Right ventricle myocardium inferior (tissue), 1 donor: ENCODE measurements at regions not wholly inside any gene's neighbourhood (a gene's known extent, or its start where the extent isn't known, plus 50 kb on each side); places are given as distances from the start of the nearest gene placed in this dataset.
"Not testable (repeated sequence)": the region's sequence is repeated elsewhere in the genome, so short reads cannot be mapped to it uniquely, and the experiment has no call there.

Source experiments
- ATAC-seq: fragments of 200-7000 bp; cut with Tn5 transposase; one replicate; pipeline ENCODE4 v1.9.1; 2020; ENCODE audit warnings: mild to moderate bottlenecking, moderate library complexity
- DNase-seq: peaks from one replicate; pipeline ENCODE4 v3.0.0; 2021; ENCODE audit errors: missing footprints
- intact Hi-C: fragments of 100-400 bp; cut with DNase I; formaldehyde crosslinking; loops from one replicate; pipeline ENCODE4 v1.11.0; 2022
- donor health status: DM: no; HTN: yes; CAD: no; lungs with severe emphysema.

DNA sequence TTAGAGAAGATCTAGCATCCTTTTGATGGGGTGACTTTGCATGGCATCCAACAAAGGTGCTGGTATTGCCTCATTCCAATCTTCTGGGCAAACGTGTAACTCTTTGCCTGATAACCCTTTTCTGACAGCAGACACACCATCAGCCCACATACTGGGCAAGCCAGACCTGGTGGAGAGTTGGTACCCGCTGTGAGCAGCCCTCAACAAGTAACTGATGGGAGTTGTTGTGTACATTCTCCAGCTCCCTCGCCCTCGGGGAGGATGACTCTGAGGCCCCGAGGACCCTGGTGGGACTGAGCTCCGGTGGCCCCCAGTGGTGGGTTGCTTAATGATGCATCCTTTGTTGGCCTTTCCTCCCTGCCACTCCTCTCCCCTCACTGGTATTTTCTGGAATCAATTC is 102.4 kb upstream of the SLC6A11 start:
- intact Hi-C loops, result no loop called here
- ATAC-seq, result no peak
- no peak for DNase-seq

DNA sequence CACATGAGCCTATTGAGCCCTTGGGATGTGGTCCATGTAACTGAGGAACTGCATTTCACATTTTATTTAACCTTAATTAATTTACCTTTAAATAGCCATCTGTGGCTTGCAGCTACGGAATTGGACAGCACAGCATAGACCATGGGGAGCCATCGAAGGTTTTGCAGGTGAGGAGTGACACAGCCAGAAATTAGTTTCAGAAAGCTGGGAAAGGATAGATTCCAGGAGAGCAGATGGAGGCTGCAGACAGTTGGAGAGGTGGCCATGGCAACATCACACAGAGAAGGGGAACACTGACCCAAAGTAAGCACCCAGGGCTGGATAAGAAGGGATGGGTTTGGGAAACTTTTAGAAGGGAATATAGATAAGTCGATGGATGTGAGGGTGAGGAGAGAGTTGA is 100.1 kb upstream of the SLC6A11 start:
- no peak for ATAC-seq
- intact Hi-C loops, result no loop called here
- no peak for DNase-seq

DNA sequence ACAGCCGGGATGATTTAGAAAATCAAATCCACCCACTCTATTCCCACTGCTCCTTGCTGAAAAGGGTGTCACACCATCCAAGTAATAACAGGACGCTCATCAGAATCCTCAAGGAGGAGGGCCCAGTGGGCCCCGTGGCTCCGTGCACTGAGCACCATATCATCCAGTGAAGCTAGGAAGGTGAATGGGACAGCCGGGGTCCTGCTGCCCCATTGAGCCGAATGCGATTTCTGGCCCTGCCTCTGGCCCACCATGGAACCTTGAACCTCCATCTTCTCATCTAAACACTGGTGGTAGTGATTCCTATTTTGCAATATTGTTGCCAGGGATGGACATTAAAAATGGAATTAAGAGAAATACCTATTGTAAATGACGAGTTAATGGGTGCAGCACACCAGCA is 99.1 kb upstream of the SLC6A11 start:
- intact Hi-C loops, result no loop called here
- DNase-seq (no peak), ATAC-seq (no peak)

DNA sequence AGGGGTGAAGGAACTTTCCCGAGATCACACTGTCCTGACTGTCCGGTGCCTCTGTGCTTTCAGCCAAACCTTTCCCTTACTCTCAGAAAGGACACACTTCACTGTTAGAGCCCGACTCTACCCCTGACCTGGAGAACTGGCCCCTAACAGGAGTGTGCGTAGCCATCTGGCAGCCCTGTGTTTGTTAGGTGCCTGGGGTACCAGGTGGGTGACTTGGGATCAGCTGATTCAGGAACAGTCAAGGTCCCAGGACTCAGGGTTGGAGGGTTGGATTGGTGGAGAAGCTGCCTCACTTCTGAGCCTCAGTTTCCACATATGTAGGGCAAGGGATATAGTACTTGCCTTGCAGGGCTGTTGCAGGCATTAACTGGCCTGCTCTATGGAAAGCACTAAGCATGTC is 98.3 kb upstream of the SLC6A11 start:
- ATAC-seq, result no peak
- DNase-seq, result no peak
- intact Hi-C loops, result no loop called here

DNA sequence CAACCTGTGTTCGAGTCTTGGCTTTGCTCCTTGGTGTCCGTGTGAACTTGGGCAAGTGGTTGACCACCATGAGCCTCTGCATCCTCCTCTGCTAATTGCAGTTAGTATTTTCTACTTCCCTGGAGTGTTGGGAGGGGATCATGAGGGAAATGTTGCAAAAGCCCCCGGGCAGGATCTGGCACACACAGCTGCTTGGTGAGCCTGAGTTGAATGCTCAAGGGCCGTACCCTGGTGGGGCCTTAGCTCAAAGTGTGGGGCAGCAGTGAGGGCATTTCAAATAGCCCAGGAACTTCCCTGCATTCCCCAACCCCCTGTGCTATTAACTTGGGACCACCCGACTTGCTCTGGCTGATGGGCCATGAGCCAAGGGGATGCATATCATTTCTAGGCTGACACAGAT is 94.9 kb upstream of the SLC6A11 start:
- ATAC-seq (no peak), DNase-seq (no peak)
- intact Hi-C loops, result no loop called here

DNA sequence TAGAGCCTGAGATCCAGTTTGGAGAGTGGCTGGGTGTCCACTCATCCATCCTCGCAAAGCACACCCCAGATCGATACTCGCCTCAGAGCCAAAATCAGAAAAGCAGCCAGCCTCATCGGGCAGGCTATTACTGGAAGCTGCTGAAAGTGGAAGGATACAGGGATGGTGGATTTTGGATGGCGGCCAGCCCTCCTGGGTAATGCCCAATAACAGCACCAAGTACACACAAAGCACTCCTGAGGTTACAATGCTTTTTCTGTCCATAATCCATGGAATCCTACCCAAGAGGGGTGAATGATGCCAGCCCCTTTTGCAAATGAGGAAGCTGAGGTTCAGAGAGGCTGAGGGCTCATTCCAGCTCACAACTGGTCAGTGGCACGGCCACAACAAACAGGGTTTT is 93.1 kb upstream of the SLC6A11 start:
- DNase-seq (no peak), ATAC-seq (no peak)
- intact Hi-C loops, result no loop called here

DNA sequence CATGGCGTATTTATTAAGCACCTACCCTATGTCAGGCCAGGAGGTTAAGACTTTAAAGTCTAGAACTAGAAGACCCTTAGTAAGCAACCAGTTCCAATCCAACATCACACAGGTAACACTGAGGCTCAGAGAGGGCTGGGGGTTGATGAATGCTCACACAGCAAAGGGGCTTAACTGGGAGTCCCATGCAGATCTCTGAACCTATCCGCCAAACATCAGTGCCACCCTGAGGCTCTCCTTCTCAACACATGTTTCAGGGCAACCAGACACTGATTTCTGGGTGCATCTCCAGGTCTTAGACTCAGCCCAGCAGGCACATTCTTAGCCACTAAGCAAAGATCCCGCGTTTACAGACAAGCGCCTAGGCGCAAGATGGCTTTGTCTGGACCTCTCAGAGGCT is 92.0 kb upstream of the SLC6A11 start:
- no peak for DNase-seq
- ATAC-seq, result no peak
- intact Hi-C loops, result no loop called here

DNA sequence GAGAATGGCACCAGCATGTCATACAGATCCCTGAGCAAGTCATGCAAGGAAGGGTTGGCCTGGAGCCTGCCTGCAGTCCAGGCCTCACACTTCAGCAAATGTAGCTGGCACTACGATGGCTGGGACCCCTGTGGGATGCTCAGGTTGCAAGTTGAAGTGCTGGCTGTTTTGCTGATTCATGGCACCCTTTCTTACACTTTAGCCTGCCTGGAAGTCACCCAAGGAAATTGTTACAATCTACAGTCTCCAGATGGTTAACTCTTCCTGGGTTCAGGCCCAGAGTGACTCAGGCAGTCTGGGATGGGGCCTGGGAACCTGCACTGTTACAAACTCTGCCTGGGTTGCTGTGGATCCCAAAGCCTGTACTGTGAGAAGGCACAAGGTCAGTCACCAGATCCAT is 91.0 kb upstream of the SLC6A11 start:
- ATAC-seq (no peak), DNase-seq (no peak)
- intact Hi-C loops, result no loop called here

DNA sequence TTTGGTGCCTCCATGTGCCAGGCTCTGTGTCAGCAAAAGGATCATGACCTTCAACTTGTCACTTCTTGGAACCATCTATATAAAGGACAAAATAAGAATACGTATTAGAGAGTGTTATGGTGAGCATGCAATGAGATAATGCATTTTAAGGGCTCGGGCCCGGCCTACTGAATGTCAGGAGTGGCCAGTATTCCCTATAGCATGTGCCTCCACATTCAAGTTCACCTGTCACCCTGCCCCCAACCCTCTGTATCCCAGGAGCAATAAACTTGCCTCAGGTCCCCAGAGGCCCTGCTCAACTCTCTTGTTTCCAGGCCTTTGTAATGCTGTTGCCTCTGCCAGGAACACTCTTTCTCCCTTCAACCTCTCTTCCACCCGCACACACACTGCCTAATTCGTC is 90.2 kb upstream of the SLC6A11 start:
- intact Hi-C loops, result no loop called here
- ATAC-seq (no peak), DNase-seq (no peak)

DNA sequence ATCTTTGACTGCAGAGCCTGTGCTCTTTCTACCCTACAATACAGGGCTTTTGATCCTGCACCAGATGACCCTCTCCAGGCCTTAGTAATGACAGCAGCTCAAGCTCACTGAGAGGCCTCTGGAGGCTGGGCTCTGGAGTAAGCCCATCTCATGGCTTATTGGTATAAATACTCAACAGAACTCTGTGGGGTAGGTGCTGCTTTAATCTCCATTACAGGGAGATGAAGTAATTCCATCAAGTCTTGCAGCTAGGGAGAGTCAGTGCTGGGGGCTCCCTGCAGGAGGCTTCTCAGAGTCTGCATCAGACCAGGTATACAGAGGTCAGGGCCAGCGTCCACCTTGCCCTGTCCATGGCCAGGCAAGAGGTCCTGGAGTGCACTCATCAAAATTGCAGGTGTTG is 89.2 kb upstream of the SLC6A11 start:
- DNase-seq, result no peak
- intact Hi-C loops, result no loop called here
- no peak for ATAC-seq

DNA sequence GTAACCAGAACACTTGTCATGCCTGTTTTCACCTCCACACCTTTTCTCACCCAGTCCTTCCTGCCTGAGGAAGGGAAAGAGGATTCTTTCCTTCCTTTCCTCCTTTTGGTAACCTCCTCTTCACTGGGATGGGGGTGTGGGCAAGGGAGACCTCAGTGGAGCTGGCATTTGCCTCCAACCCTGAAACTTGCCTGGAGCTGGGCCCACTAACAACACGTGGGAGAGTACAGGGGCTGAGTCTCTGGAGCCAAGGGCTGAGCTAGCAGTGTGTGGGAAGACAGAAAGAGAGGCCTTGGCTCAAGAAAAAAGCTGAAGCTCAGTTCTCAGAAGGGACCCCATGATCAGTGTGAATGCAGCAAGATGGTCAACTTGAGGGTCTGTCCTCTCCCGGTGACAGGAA is 86.6 kb upstream of the SLC6A11 start:
- ATAC-seq, result no peak
- intact Hi-C loops, result no loop called here
- no peak for DNase-seq

DNA sequence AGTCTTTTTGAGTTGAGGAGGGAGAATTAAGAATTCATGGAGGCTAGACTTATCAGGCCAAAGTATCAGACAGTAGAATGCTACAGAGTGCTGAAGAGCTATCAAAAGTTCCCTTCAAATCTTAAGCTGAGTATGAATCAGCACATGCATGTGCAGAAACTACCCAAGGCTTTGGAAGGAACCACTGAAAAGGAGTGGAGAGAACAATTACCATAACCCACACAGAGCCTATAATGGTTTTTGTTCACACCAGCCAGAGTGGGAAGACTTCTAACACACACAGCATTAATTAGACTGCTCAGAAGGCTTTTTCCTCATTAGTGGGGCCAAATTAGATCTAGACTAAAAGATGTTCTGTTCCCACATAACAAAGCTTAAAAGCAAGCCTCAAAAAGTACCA is 83.7 kb upstream of the SLC6A11 start:
- no peak for ATAC-seq
- DNase-seq, result no peak
- intact Hi-C loops, result no loop called here

DNA sequence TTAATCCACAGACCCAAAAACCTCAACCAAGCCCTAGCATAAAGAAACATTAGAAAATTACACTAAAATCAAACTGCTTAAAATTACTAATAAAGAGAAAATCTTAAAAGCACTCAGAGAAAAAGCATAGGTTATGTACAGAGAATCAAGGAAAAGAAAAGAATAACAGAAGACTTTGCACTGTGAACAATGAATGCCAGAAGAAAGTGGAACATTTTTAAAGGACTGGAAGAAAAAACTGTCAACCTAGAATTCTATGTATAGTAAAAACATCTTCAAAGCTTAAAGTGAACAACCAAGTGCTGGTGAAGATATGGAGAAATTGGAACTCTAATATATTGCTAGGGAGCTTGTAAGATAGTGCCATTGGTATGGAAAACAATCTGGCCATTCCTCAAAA is 82.7 kb upstream of the SLC6A11 start:
- no peak for ATAC-seq
- DNase-seq, result no peak
- intact Hi-C loops, result no loop called here

DNA sequence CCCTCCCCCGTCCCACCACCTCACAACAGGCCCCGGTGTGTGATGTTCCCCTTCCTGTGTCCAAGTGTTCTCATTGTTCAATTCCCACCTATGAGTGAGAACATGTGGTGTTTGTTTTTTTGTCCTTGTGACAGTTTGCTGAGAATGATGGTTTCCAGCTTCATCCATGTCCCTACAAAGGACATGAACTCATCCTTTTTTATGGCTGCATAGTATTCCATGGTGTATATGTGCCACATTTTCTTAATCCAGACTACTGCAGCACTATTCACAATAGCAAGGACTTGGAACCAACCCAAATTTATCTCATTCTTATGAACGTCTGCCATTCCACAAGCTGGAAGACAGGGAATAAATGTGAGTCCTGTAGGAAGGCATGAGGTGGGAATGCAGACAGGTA is 79.6 kb upstream of the SLC6A11 start:
- ATAC-seq, DNase-seq, intact Hi-C loops: not testable (repeated sequence)

DNA sequence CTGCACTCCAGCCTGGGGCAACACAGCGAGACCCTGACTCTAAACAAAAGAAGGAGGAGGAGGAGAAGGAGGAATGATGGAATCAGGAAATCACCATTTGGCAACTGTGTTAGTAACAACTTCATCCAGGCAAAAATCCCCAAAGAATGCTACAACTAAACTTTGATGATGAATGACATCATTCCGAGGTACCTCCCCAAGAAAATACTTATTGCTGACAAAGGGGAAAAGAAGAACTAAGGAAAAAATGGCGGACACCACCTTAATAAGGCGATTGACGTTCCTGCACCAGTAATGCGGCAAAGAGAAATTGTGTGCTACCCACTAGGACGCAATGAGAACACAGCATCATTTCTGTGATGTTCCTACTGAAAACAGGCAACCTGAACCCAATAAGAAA is 78.2 kb upstream of the SLC6A11 start:
- no peak for ATAC-seq
- no peak for DNase-seq
- intact Hi-C loops, result loop anchor here (2.0 kb wide), 1 partner anchor 393 kb away; no protein-coding TSS in a partner anchor

DNA sequence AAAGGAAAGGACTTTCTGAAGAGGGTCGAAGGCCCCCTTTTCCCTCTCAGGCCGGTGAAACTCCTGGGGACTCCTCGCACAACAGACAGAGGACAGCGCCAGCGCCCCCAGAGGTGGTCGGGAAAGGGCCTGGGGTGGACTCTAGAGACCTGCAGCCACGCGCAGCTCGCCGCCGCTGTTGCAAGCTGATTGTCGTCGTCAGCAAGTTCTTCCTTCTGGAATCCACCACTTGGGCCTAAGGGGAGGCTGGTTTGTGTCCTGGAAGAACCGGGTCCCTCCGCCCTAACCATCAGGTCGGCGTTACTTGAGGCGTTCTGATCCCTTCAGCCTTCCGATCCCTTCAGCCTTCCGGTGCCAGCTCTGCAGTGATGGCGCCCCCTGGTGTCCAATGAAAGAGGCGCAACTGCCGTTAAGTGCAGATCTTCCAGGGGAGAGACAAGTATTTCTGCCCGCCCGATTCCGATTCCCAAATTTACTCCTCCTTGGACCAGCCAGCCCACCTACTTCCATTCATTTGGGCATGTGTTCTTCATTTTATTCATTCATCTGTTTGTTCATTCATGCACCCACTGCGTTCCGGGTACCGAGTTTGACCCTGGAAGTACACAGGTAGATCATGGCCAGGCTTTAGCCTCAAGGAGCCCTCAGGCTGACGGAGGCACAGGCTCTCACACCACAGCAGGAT is 77.2 kb upstream of the SLC6A11 start:
- peak; percentile 85 for DNase-seq
- intact Hi-C loops, result loop anchor here (2.0 kb wide), 1 partner anchor 394 kb away; no protein-coding TSS in a partner anchor
- ATAC-seq, result peak; percentile 50

DNA sequence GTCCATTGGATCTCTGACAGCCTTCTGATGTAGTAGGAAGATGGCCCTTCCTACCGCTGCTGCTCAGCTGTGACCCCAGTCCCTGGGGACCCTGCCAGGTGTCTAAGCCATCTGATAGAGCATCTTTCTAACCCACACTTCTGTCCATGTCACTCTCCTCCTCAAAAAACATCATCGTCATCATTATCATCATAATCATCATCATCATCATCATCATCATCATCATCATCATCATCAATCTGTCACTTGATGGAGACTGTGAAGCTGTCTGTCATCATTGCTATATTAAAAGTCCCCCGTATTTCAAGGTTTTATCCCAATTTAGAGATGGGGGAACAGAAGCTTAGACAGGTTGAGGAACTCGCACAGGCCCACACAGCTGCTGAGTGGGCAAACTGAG is 75.1 kb upstream of the SLC6A11 start:
- no peak for DNase-seq
- no peak for ATAC-seq
- intact Hi-C loops, result no loop called here

DNA sequence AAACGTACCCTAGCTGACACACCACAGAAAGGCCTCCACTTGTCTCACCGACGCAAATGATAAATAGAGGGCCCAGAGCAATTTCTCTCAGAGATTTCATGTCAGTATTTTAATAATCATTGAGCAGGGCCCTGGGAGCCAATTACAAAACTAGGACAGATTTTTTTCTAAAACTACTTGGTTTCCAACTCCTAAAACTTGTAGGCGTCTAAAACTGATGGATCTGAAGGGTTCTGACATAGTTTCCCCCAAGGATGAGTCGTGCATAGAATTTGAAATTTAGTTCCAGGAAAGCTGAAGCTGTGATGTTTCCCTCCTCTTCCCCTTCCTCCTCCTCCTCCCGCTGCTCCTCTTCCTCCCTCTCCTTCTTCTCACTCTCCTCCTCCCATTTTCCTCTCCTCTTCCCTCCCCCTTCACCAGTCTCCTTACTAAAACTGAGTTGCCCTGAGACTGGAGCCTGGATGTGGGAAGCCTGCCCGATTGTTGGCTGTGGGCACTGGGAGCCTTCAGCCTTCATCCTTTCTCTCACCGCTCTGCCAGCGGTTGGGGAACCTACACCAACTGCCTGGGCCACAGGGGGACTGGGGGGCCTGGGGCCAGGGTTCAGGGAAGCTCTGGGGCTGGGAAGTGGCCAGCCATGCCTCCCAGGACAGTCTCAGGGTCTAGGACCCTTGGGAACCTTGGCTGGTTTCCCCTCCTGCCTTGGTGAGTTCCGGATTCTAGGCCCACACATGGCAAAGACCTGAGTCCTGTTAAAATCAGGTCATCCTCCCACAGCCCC is 73.9 kb upstream of the SLC6A11 start:
- no peak for DNase-seq
- intact Hi-C loops, result no loop called here
- no peak for ATAC-seq

DNA sequence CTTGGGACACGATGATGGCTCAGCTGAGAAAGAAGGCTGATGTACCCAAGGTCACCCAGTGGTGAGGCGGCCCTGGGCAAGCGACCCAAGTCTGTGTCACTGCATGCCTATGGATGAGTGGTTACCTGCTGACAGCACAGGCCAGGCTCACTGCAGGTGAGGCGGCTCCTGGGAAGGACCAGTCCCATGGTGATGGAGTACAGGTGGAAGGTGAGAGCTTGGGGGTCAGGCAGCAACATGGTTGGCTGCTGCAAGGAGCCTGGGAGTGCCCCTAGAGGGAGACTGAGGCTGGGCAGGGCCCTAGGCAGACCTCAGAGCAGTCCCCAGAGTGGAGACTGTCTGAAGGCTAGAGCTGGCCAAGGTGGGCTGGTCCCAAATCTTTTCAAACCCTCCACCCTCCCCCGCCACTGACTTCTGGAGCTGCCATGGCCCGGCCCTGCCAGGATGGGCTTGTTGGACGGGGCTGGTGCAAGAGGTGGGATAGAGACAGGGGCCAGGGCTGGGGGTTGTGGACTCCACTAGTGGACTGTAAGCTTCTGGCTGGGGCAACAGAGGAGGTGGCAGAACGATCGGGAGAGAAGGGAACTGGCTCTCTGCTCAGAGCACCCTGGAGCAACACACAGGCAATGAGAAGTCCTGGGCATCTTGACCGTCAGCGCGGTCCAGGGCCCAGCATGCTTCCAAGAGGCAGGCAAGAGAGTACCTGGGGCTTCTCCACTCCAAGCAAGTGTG is 72.5 kb upstream of the SLC6A11 start:
- intact Hi-C loops, result no loop called here
- ATAC-seq (no peak), DNase-seq (no peak)

DNA sequence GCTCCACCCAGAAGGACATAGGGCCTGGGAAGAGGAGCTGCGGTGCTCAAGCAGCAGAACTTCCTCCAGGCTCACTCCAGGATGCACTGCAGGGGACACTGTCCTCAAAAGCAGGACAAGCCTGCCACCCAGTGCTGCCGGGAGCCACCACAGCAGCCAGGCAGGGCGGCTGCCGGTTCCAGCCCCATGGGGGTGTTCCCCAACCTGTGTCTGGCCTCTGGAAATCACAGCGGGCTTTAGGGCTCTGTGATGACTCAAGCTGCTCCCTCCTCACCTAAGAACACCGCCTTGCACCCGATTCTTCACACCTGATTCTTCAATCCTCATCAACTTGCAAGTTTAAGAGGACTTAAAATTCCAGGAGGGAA is 71.9 kb upstream of the SLC6A11 start:
- ATAC-seq, result no peak
- intact Hi-C loops, result no loop called here
- no peak for DNase-seq
